DMS153 treated with DMSO at 0.1 percent for 48 hours (cell line): ENCODE measurements at regions not wholly inside any gene's neighbourhood (a gene's known extent, or its start where the extent isn't known, plus 50 kb on each side); places are given as distances from the start of the nearest gene placed in this dataset.

Source experiments
- DNase-seq: peaks from one replicate; lab custom pipeline; 2025; ENCODE audit not compliant: unreplicated experiment; lab: John Stamatoyannopoulos, UW

GRCh38 chr3:87044846-87045245, 53.9 kb upstream of the VGLL3 start:
- DNase-seq, result no peak

GRCh38 chr3:87044409-87044808, 53.5 kb upstream of the VGLL3 start:
- no peak for DNase-seq

- no peak for DNase-seq
These were observed 50.2 kb upstream of the VGLL3 start for GRCh38 chr3:87041191-87041590.
